HEK293T (cell line): ENCODE measurements at regions not wholly inside any gene's neighbourhood (a gene's known extent, or its start where the extent isn't known, plus 50 kb on each side); places are given as distances from the start of the nearest gene placed in this dataset.

ENCODE experiments used
- ARNT ChIP-seq: fragments of 450-650 bp; IDR thresholded peaks from 2 replicates; pipeline ENCODE4 v1.6.1; 2017; ENCODE audit warnings: mild to moderate bottlenecking
- BHLHE40 ChIP-seq: fragments of 450-650 bp; IDR thresholded peaks from 2 replicates; pipeline ENCODE4 v1.6.1; 2016; ENCODE audit warnings: mild to moderate bottlenecking, moderate library complexity, borderline replicate concordance
- CTBP1 ChIP-seq: fragments of 450-650 bp; IDR thresholded peaks from 2 replicates; pipeline ENCODE4 v1.6.1; 2016; ENCODE audit warnings: borderline replicate concordance
- ELF4 ChIP-seq: fragments of 450-650 bp; IDR thresholded peaks from 2 replicates; pipeline ENCODE4 v1.6.1; 2017; ENCODE audit warnings: antibody characterized with exemption
- FOXA1 ChIP-seq: fragments of 450-650 bp; IDR thresholded peaks from 2 replicates; pipeline ENCODE4 v1.6.1; 2016; ENCODE audit warnings: mild to moderate bottlenecking
- FOXK2 ChIP-seq: fragments of 450-650 bp; IDR thresholded peaks from 2 replicates; pipeline ENCODE4 v1.6.1; 2016; ENCODE audit warnings: mild to moderate bottlenecking
- FOXM1 ChIP-seq: fragments of 450-650 bp; IDR thresholded peaks from 2 replicates; pipeline ENCODE4 v1.6.1; 2017; ENCODE audit warnings: mild to moderate bottlenecking, borderline replicate concordance
- HDGF ChIP-seq: fragments of 450-650 bp; IDR thresholded peaks from 2 replicates; pipeline ENCODE4 v1.6.1; 2017; ENCODE audit warnings: antibody characterized with exemption, borderline replicate concordance
- SP1 ChIP-seq: fragments of 450-650 bp; IDR thresholded peaks from 2 replicates; pipeline ENCODE4 v1.6.1; 2017
- SUZ12 ChIP-seq: fragments of 450-650 bp; IDR thresholded peaks from 2 replicates; pipeline ENCODE4 v1.6.1; 2016; ENCODE audit warnings: mild to moderate bottlenecking
- ZNF384 ChIP-seq: fragments of 450-650 bp; IDR thresholded peaks from 2 replicates; pipeline ENCODE4 v1.6.1; 2016

DNA sequence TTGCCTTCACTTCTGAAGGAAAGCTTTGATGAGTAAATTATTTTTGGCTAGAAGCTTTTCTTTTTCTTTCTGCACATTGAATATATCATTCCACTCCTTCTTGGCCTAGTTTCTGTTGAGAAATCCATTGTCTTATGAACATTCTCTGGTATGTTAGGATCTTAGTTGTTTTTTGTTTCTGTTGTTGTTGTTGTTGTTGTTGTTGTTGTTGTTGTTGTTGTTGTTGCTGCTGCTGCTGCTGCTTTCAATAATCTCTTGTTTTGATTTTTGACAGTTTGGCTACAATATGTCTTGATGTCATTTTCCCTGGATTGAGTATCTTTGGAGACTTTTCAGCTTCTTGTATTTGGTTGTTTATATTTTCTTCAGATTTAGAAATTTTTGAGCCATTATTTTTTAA, 836.5 kb upstream of the MAN1A1 start:
- TF ChIP-seq FOXM1, result no peak
- no peak for TF ChIP-seq FOXK2
- TF ChIP-seq ZNF384, result no peak
- no peak for TF ChIP-seq FOXA1
- no peak for TF ChIP-seq SP1
- no peak for TF ChIP-seq HDGF
- TF ChIP-seq BHLHE40, result no peak
- TF ChIP-seq ARNT, result no peak
- no peak for TF ChIP-seq CTBP1
- no peak for TF ChIP-seq ELF4
- no peak for TF ChIP-seq SUZ12
